ENCODE measurements at regions not wholly inside any gene's neighbourhood (a gene's known extent, or its start where the extent isn't known, plus 50 kb on each side); places are given as distances from the start of the nearest gene placed in this dataset.

GRCh38 chr5:153919161-153919560 is 119.5 kb downstream of the FAM114A2 start:
- no peak overlapping the region for H3K4me3 ChIP-seq
- H3K27me3 ChIP-seq, result no peaks in the 10 kb centered on the region
- no peaks in the 10 kb centered on the region for H3K4me1 ChIP-seq
- WGBS, 2 donors, result 63 to 67% methylated on average over 1 of the region's 1 CpG
- no peaks in the 10 kb centered on the region for H3K36me3 ChIP-seq
- ATAC-seq (ENCODE audit: low FRiP score in 2 of 2) (no peak), DNase-seq (no peak)
- H3K27ac ChIP-seq, result no peak overlapping the region
- H3K9me3 ChIP-seq, result peaks cover 0 to 5% (median 0%) of the 10 kb centered on the region in 4 donors
- no peak for TF ChIP-seq CTCF (IDR thresholded peaks at IDR 0.05)
- TF ChIP-seq EP300 (IDR thresholded peaks at IDR 0.05), result no peak
- no peak for TF ChIP-seq POLR2AphosphoS5 (IDR thresholded peaks at IDR 0.05)
- TF ChIP-seq POLR2A (IDR thresholded peaks at IDR 0.05), result no peak

GRCh38 chr5:153907170-153907775 is 131.4 kb downstream of the FAM114A2 start:
- Histone ChIP-seq H3K27me3 (no peaks in the 10 kb centered on the region), H3K4me3 (no peak overlapping the region), H3K36me3 (no peaks in the 10 kb centered on the region), H3K9me3 (no peaks in the 10 kb centered on the region), H3K4me1 (no peaks in the 10 kb centered on the region), H3K27ac (no peak overlapping the region)
- TF ChIP-seq POLR2AphosphoS5 (IDR thresholded peaks at IDR 0.05) (no peak), POLR2A (IDR thresholded peaks at IDR 0.05) (no peak)
- ATAC-seq (ENCODE audit: low FRiP score in 2 of 2) (peak in 1 of 2 donors; percentile 18), DNase-seq (no peak)

- 84 to 97% methylated on average over 1 of the region's 1 CpG for WGBS, 2 donors
- H3K4me1 ChIP-seq, result no peaks in the 10 kb centered on the region
- no peaks in the 10 kb centered on the region for H3K9me3 ChIP-seq
- DNase-seq (no peak), ATAC-seq (ENCODE audit: low FRiP score in 2 of 2) (no peak)
- no peak overlapping the region for H3K4me3 ChIP-seq
- no peak for TF ChIP-seq EP300 (IDR thresholded peaks at IDR 0.05)
- no peak for TF ChIP-seq POLR2AphosphoS5 (IDR thresholded peaks at IDR 0.05)
- TF ChIP-seq CTCF (IDR thresholded peaks at IDR 0.05), result no peak
- no peak for TF ChIP-seq POLR2A (IDR thresholded peaks at IDR 0.05)
- H3K27me3 ChIP-seq, result no peaks in the 10 kb centered on the region
- no peak overlapping the region for H3K27ac ChIP-seq
- H3K36me3 ChIP-seq, result no peaks in the 10 kb centered on the region
Measured at GRCh38 chr5:153905219-153905618, 133.5 kb downstream of the FAM114A2 start.

GRCh38 chr5:153903321-153903720 is 135.4 kb downstream of the FAM114A2 start:
- no peak for ATAC-seq (ENCODE audit: low FRiP score in 2 of 2)
- TF ChIP-seq POLR2AphosphoS5 (IDR thresholded peaks at IDR 0.05) (no peak), CTCF (IDR thresholded peaks at IDR 0.05) (no peak), POLR2A (IDR thresholded peaks at IDR 0.05) (no peak)
- Histone ChIP-seq H3K4me3 (no peak overlapping the region), H3K36me3 (no peaks in the 10 kb centered on the region), H3K27me3 (no peaks in the 10 kb centered on the region), H3K9me3 (no peaks in the 10 kb centered on the region), H3K4me1 (no peaks in the 10 kb centered on the region), H3K27ac (no peak overlapping the region)
- no peak for DNase-seq
- 16 to 23% methylated on average over 1 of the region's 1 CpG for WGBS, 2 donors

- Histone ChIP-seq H3K4me3 (no peak overlapping the region), H3K4me1 (no peaks in the 10 kb centered on the region), H3K27me3 (no peaks in the 10 kb centered on the region), H3K36me3 (no peaks in the 10 kb centered on the region), H3K9me3 (no peaks in the 10 kb centered on the region), H3K27ac (peak overlapping the region in 1 of 4 donors; percentile 29)
- ATAC-seq (ENCODE audit: low FRiP score in 2 of 2) (peak in 1 of 2 donors; percentile 3), DNase-seq (no peak)
- WGBS, 2 donors, result 85 to 93% methylated on average over 1 of the region's 1 CpG
- TF ChIP-seq EP300 (IDR thresholded peaks at IDR 0.05) (no peak), POLR2AphosphoS5 (IDR thresholded peaks at IDR 0.05) (no peak)
Measured at GRCh38 chr5:153902016-153902415, 136.7 kb downstream of the FAM114A2 start.

GRCh38 chr5:153901449-153901848 is 137.3 kb downstream of the FAM114A2 start:
- 74 to 100% methylated on average over 2 to 3 of the region's 3 CpGs for WGBS, 2 donors
- TF ChIP-seq POLR2AphosphoS5 (IDR thresholded peaks at IDR 0.05) (no peak), POLR2A (IDR thresholded peaks at IDR 0.05) (no peak), EP300 (IDR thresholded peaks at IDR 0.05) (no peak), CTCF (IDR thresholded peaks at IDR 0.05) (no peak)
- H3K27me3 ChIP-seq, result no peaks in the 10 kb centered on the region
- no peak for ATAC-seq (ENCODE audit: low FRiP score in 2 of 2)
- no peaks in the 10 kb centered on the region for H3K36me3 ChIP-seq
- no peaks in the 10 kb centered on the region for H3K4me1 ChIP-seq
- no peak for DNase-seq
- H3K9me3 ChIP-seq, result no peaks in the 10 kb centered on the region
- peak overlapping the region in 3 of 4 donors; percentile 15 to 58 (median 29) for H3K27ac ChIP-seq
- H3K4me3 ChIP-seq, result no peak overlapping the region
